NB4 (cell line): ENCODE measurements at regions not wholly inside any gene's neighbourhood (a gene's known extent, or its start where the extent isn't known, plus 50 kb on each side); places are given as distances from the start of the nearest gene placed in this dataset.

Experiments used
- CTCF ChIP-seq: IDR thresholded peaks from one replicate; pipeline ENCODE4 v1.5.1; 2012; ENCODE audit warnings: low read depth, low read length
- POLR2A ChIP-seq: IDR thresholded peaks from 2 replicates; pipeline ENCODE4 v1.6.1; 2011; ENCODE audit warnings: mild to moderate bottlenecking; ENCODE audit not compliant: insufficient read length; ENCODE audit errors: extremely low read depth

DNA sequence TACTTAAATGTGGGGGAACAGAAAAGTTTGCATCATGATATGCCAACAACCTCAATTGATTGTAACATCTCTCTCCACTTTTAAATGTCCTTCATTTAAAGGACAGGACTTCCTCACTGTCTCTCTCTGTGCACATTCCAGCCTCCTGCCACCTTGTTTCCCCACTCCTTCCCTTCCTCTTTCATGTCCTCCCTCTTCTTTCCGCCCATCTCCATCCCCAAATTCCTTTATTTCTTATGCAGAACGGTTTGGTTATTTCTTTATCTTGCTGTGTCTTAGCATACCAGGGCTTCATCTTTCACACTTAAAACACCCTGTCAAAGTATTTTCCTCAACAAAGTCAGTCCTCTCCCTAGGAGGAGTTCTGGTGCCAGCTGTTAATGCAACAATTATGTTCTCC is 293.8 kb downstream of the NXPE2 start:
- TF ChIP-seq CTCF (no peak), POLR2A (no peak)
